BJ (cell line): ENCODE measurements at regions not wholly inside any gene's neighbourhood (a gene's known extent, or its start where the extent isn't known, plus 50 kb on each side); places are given as distances from the start of the nearest gene placed in this dataset.

Source experiments
- CTCF ChIA-PET: fragments of 350-600 bp; formaldehyde crosslinking; extraction: SDS; loops from one replicate; lab custom pipeline; 2021; ENCODE audit warnings: antibody characterized with exemption, inconsistent platforms; lab: Yijun Ruan, JAX
- POLR2A ChIA-PET: fragments of 300-600 bp; sonication (Branson Sonifier 250); formaldehyde crosslinking; extraction: SDS; loops from one replicate; lab custom pipeline; 2021; ENCODE audit warnings: antibody characterized with exemption; lab: Charles Lee
- DNase-seq: peaks from one replicate; pipeline ENCODE4 v3.0.0-alpha.2; 2011; ENCODE audit warnings: low read depth
- H3K27me3 ChIP-seq: 2 replicates; pipeline ENCODE4 v1.6.0; 2011; ENCODE audit warnings: low read length; ENCODE audit not compliant: control insufficient read depth, insufficient read depth
- H3K36me3 ChIP-seq: 2 replicates; pipeline ENCODE4 v1.5.1; 2011; ENCODE audit warnings: low read length; ENCODE audit not compliant: control insufficient read depth, insufficient read depth
- H3K4me3 ChIP-seq: 2 replicates; pipeline ENCODE4 v1.5.1; 2011; ENCODE audit warnings: low read depth, mild to moderate bottlenecking, control low read depth, low read length
- CTCF ChIP-seq: IDR thresholded peaks from 2 replicates; pipeline ENCODE4 v1.5.1; 2011; ENCODE audit warnings: low read depth, mild to moderate bottlenecking, control low read depth, inconsistent platforms, low read length, moderate library complexity; ENCODE audit not compliant: insufficient read depth

- Histone ChIP-seq H3K36me3 (no peaks in the 10 kb centered on the region), H3K4me3 (no peak overlapping the region), H3K27me3 (no peaks in the 10 kb centered on the region)
- ChIA-PET POLR2A (no interaction called here), CTCF (no interaction called here)
- TF ChIP-seq CTCF: no peak
- no peak for DNase-seq
These were observed 1528.8 kb upstream of the LRRTM3 start for GRCh38 chr10:65396997-65397396.

GRCh38 chr10:65408401-65408800 is 1517.4 kb upstream of the LRRTM3 start:
- ChIA-PET POLR2A (no interaction called here), CTCF (no interaction called here)
- no peak for TF ChIP-seq CTCF
- no peak for DNase-seq
- H3K36me3 ChIP-seq: no peaks in the 10 kb centered on the region; the same call in 1 of the 2 replicates
- H3K4me3 ChIP-seq: no peak overlapping the region
- no peaks in the 10 kb centered on the region for H3K27me3 ChIP-seq

- no peaks in the 10 kb centered on the region for H3K36me3 ChIP-seq
- no peak for DNase-seq
- no peak overlapping the region for H3K4me3 ChIP-seq
- no peak for TF ChIP-seq CTCF
- POLR2A ChIA-PET: no interaction called here
- CTCF ChIA-PET: no interaction called here
- H3K27me3 ChIP-seq: no peaks in the 10 kb centered on the region
These were observed 1512.8 kb upstream of the LRRTM3 start for GRCh38 chr10:65413001-65413400.

- H3K4me3 ChIP-seq: no peak overlapping the region
These were observed 1510.5 kb upstream of the LRRTM3 start for GRCh38 chr10:65415318-65415717.

GRCh38 chr10:65416094-65416493 is 1509.7 kb upstream of the LRRTM3 start:
- no peak for TF ChIP-seq CTCF
- no peak for DNase-seq
- Histone ChIP-seq H3K27me3 (no peaks in the 10 kb centered on the region), H3K4me3 (no peak overlapping the region), H3K36me3 (no peaks in the 10 kb centered on the region)
- POLR2A ChIA-PET: no interaction called here
- CTCF ChIA-PET: no interaction called here

More at GRCh38 chr10:65415318-65415717, 1510.5 kb upstream of the LRRTM3 start:
- CTCF ChIA-PET: no interaction called here
- POLR2A ChIA-PET: no interaction called here
- no peaks in the 10 kb centered on the region for H3K36me3 ChIP-seq
- DNase-seq: no peak
- no peak for TF ChIP-seq CTCF
- no peaks in the 10 kb centered on the region for H3K27me3 ChIP-seq
